H1 (cell line): ENCODE measurements at regions not wholly inside any gene's neighbourhood (a gene's known extent, or its start where the extent isn't known, plus 50 kb on each side); places are given as distances from the start of the nearest gene placed in this dataset.

Source experiments
- BRCA1 ChIP-seq: IDR thresholded peaks from 2 replicates; pipeline ENCODE4 v1.6.1; 2012; ENCODE audit warnings: low read depth, low read length, improper control_type of control experiment
- CEBPB ChIP-seq: IDR thresholded peaks from 2 replicates; pipeline ENCODE4 v1.6.1; 2012; ENCODE audit warnings: low read depth, low read length
- CREB1 ChIP-seq: IDR thresholded peaks from 2 replicates; pipeline ENCODE4 v1.6.1; 2012; ENCODE audit warnings: inconsistent platforms
- CTBP2 ChIP-seq: IDR thresholded peaks from 2 replicates; pipeline ENCODE4 v1.7.0; 2011; ENCODE audit warnings: borderline replicate concordance, mild to moderate bottlenecking, moderate library complexity, mixed read lengths, low read length; ENCODE audit not compliant: insufficient read depth, insufficient read length
- HDAC2 ChIP-seq, 2 experiments: fragments of 300-600 bp in 1 of 2; sonication (generic) in 1 of 2; IDR thresholded peaks; 2 replicates each; pipeline ENCODE4 v1.6.1; 2011 to 2012; ENCODE audit warnings: low read depth in 2 of 2, low read length in 2 of 2, mild to moderate bottlenecking in 2 of 2, moderate library complexity in 2 of 2, borderline replicate concordance in 1 of 2, inconsistent platforms in 1 of 2
- JUN ChIP-seq: IDR thresholded peaks from 2 replicates; pipeline ENCODE4 v1.6.1; 2011; ENCODE audit warnings: low read depth, mild to moderate bottlenecking, improper control_type of control experiment, low read length
- KDM1A ChIP-seq: fragments of 200-600, 300-600 bp; sonication (generic); IDR thresholded peaks from 2 replicates; pipeline ENCODE4 v1.7.1; 2016; ENCODE audit warnings: mild to moderate bottlenecking, low read length, borderline replicate concordance
- POLR2A ChIP-seq, 2 experiments: IDR thresholded peaks; 1 replicate in 1 of 2; 2 replicates in 1 of 2; pipeline ENCODE4 v1.6.1; 2011; ENCODE audit warnings: low read depth in 2 of 2, low read length in 2 of 2, mild to moderate bottlenecking in 2 of 2; ENCODE audit errors: control extremely low read depth in 1 of 2
- RAD21 ChIP-seq, 2 experiments: IDR thresholded peaks in 1 of 2; conservative IDR thresholded peaks in 1 of 2; 2 replicates each; pipeline ENCODE4 v1.6.1; 2011; ENCODE audit warnings: low read depth in 2 of 2, low read length in 2 of 2, improper control_type of control experiment in 1 of 2, inconsistent platforms in 1 of 2, mild to moderate bottlenecking in 1 of 2, moderate library complexity in 1 of 2
- SP2 ChIP-seq: IDR thresholded peaks from 2 replicates; pipeline ENCODE4 v1.6.1; 2012; ENCODE audit warnings: mild to moderate bottlenecking, low read length, inconsistent platforms
- TAF1 ChIP-seq: IDR thresholded peaks from 2 replicates; pipeline ENCODE4 v1.6.1; 2011; ENCODE audit warnings: mild to moderate bottlenecking, low read depth, low read length
- YY1 ChIP-seq: IDR thresholded peaks from 2 replicates; pipeline ENCODE4 v1.6.1; 2011; ENCODE audit warnings: low read depth, mild to moderate bottlenecking, low read length
- TF ChIP-seq, protein P1 (sequence below): IDR thresholded peaks from 2 replicates; pipeline ENCODE4 v1.6.1; 2011; ENCODE audit warnings: low read length, improper control_type of control experiment
- TF ChIP-seq, protein P2 (sequence below), 3 experiments: IDR thresholded peaks; 1 replicate in 2 of 3; 2 replicates in 1 of 3; pipeline versions ENCODE4 v1.5.1 to v1.6.1; 2011; ENCODE audit warnings: low read length in 3 of 3, mild to moderate bottlenecking in 3 of 3, inconsistent platforms in 2 of 3, low read depth in 1 of 3, moderate library complexity in 1 of 3; ENCODE audit not compliant: insufficient read depth in 1 of 3; ENCODE audit errors: control extremely low read depth in 1 of 3

DNA sequence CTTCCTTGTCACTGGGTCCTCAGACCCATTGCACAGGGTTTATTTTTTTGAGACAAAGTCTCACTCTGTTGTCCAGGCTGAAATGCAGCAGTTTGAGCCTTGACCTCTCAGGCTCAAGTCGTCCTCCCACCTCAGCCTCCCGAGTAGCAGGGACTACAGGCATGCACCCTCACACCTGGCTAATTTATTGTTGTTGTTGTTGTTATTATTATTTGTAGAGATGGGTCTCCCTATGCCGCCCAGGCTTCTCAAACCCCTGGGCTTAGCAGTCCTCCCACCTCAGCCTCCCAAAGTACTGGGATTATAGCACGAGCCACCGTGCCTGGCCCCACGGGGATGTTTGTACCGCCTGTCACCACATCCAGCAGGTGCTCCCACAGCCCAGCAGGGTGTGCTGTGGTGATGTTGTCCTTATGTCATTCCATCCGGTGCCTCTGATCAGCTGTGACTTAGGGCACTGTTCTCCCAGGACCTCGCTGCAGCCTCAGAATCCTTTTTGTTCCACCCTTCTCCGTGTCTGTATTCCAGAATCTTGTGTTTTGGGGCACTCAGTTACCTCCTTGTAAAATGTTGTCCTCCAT lies 182.3 kb downstream of the INO80D start:
- TF ChIP-seq, protein P1, sequence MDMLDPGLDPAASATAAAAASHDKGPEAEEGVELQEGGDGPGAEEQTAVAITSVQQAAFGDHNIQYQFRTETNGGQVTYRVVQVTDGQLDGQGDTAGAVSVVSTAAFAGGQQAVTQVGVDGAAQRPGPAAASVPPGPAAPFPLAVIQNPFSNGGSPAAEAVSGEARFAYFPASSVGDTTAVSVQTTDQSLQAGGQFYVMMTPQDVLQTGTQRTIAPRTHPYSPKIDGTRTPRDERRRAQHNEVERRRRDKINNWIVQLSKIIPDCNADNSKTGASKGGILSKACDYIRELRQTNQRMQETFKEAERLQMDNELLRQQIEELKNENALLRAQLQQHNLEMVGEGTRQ = no peak
- TF ChIP-seq HDAC2 (IDR thresholded peaks at IDR 0.05; ENCODE audit: borderline replicate concordance in 1 of 2, low read depth in 2 of 2, low read length in 2 of 2) = no peak
- TF ChIP-seq, protein P2, sequence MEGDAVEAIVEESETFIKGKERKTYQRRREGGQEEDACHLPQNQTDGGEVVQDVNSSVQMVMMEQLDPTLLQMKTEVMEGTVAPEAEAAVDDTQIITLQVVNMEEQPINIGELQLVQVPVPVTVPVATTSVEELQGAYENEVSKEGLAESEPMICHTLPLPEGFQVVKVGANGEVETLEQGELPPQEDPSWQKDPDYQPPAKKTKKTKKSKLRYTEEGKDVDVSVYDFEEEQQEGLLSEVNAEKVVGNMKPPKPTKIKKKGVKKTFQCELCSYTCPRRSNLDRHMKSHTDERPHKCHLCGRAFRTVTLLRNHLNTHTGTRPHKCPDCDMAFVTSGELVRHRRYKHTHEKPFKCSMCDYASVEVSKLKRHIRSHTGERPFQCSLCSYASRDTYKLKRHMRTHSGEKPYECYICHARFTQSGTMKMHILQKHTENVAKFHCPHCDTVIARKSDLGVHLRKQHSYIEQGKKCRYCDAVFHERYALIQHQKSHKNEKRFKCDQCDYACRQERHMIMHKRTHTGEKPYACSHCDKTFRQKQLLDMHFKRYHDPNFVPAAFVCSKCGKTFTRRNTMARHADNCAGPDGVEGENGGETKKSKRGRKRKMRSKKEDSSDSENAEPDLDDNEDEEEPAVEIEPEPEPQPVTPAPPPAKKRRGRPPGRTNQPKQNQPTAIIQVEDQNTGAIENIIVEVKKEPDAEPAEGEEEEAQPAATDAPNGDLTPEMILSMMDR (IDR thresholded peaks at IDR 0.05; ENCODE audit: control extremely low read depth in 1 of 3, insufficient read depth in 1 of 3, low read depth in 1 of 3, low read length in 3 of 3) = peak; percentile 69 to 83 (median 70)
- no peak for TF ChIP-seq KDM1A
- no peak for TF ChIP-seq TAF1
- TF ChIP-seq CEBPB = no peak
- TF ChIP-seq CTBP2 = no peak
- no peak for TF ChIP-seq SP2
- no peak for TF ChIP-seq JUN
- no peak for TF ChIP-seq POLR2A (IDR thresholded peaks at IDR 0.05; ENCODE audit: control extremely low read depth in 1 of 2, low read depth in 2 of 2, low read length in 2 of 2)
- TF ChIP-seq RAD21 (IDR thresholded peaks at IDR 0.05 in 1 of 2, conservative IDR thresholded peaks at IDR 0.05 in 1 of 2; ENCODE audit: low read depth in 2 of 2, low read length in 2 of 2) = peak; percentile 58 to 66
- no peak for TF ChIP-seq BRCA1
- TF ChIP-seq YY1 = no peak
- TF ChIP-seq CREB1 = no peak
